Thymus (tissue), 11 donors: ENCODE measurements at regions not wholly inside any gene's neighbourhood (a gene's known extent, or its start where the extent isn't known, plus 50 kb on each side); places are given as distances from the start of the nearest gene placed in this dataset.

Experiments used
- DNase-seq, 9 donors: peaks; one replicate each; pipeline ENCODE4 v3.0.0-alpha.2; 2013; ENCODE audit warnings: low spot score in 9 of 9, low read depth in 6 of 9, missing footprints in 1 of 9
- H3K27ac ChIP-seq, 2 donors: one replicate each; pipeline ENCODE4 v1.5.1; 2013; ENCODE audit warnings: control low read depth in 1 of 2, low read depth in 1 of 2, low read length in 1 of 2, mild to moderate bottlenecking in 1 of 2, moderate library complexity in 1 of 2
- H3K27me3 ChIP-seq, 2 donors: one replicate each; pipeline ENCODE4 v1.5.1; 2013; ENCODE audit warnings: low read length in 1 of 2; ENCODE audit not compliant: control insufficient read depth in 2 of 2, insufficient read depth in 1 of 2
- H3K36me3 ChIP-seq, 2 donors: one replicate each; pipeline ENCODE4 v1.5.1; 2013; ENCODE audit warnings: low read length in 1 of 2, mild to moderate bottlenecking in 1 of 2, moderate library complexity in 1 of 2; ENCODE audit not compliant: control insufficient read depth in 2 of 2, insufficient read depth in 2 of 2
- H3K4me1 ChIP-seq, 2 donors: one replicate each; pipeline ENCODE4 v1.5.1; 2013; ENCODE audit warnings: low read length in 2 of 2; ENCODE audit not compliant: control insufficient read depth in 2 of 2, insufficient read depth in 2 of 2
- H3K4me3 ChIP-seq, 2 donors: one replicate each; pipeline ENCODE4 v1.5.1; 2013; ENCODE audit warnings: low read length in 2 of 2, control low read depth in 1 of 2, mild to moderate bottlenecking in 1 of 2
- H3K9me3 ChIP-seq, 2 donors: one replicate each; pipeline ENCODE4 v1.5.1; 2013; ENCODE audit warnings: low read length in 1 of 2, mild to moderate bottlenecking in 1 of 2; ENCODE audit not compliant: control insufficient read depth in 2 of 2, insufficient read depth in 1 of 2
- WGBS: extraction: QIAGEN DNeasy Blood & Tissue Kit; methylation state at CpG from one replicate; pipeline ENCODE4 v1.1.7; 2013; 5-methylcytosine and 5-hydroxymethylcytosine counted together
- donor health status: healthy.

DNA sequence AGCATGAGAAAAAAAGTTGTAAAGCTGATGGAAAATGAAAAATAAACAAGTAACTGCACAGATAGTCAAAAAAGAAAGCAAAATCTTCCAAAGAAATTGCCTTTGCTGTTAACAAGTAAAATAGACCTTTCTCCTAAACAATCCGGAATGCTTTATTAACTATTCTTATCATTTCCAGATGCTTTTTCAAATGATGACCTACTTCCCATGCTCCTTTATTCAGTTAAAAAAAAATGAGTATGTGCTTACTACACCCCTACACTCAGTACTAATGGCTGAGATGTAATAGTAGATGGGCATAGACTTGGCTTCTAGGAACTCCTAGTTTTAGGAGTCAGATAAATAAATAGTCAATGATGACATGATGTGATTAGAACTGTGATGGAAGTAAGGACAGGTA, 108.5 kb downstream of the NIBAN1 start:
- Histone ChIP-seq H3K9me3 (no peaks in the 10 kb centered on the region), H3K4me1 (peaks cover 0 to 3% of the 10 kb centered on the region in 2 donors), H3K27ac (no peak overlapping the region), H3K27me3 (no peaks in the 10 kb centered on the region), H3K4me3 (no peak overlapping the region), H3K36me3 (no peaks in the 10 kb centered on the region)
- no peak for DNase-seq
- 98% methylated on average over 1 of the region's 1 CpG for WGBS

DNA sequence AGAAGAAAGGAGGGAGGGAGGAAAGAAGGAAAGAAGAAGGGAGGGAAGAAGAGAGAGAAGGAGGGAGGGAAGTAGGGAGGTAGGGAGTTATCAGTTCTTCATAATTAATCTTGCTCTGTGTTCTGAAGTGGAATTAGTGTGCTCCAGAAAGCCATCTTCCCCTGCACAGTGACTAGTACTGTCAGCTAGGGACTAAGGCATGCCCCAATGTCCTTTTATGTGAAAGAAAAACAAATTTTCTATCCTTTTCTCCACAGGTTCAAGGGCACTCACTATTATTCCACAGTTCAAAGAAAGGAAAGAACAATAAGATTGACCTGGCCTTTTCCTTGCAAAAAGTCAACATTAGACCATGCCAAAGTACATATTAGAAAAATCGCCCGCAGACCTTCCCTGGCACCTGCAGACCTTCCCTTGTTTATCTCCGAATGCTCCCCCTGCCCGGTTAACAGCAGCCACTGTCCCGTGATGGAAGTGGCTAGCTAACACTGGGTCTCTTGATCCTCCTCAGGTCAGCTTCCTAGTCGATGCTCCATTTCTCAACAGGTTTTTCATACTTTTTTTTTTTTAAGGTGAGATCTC, 107.2 kb upstream of the EDEM3 start:
- no peak for DNase-seq

DNA sequence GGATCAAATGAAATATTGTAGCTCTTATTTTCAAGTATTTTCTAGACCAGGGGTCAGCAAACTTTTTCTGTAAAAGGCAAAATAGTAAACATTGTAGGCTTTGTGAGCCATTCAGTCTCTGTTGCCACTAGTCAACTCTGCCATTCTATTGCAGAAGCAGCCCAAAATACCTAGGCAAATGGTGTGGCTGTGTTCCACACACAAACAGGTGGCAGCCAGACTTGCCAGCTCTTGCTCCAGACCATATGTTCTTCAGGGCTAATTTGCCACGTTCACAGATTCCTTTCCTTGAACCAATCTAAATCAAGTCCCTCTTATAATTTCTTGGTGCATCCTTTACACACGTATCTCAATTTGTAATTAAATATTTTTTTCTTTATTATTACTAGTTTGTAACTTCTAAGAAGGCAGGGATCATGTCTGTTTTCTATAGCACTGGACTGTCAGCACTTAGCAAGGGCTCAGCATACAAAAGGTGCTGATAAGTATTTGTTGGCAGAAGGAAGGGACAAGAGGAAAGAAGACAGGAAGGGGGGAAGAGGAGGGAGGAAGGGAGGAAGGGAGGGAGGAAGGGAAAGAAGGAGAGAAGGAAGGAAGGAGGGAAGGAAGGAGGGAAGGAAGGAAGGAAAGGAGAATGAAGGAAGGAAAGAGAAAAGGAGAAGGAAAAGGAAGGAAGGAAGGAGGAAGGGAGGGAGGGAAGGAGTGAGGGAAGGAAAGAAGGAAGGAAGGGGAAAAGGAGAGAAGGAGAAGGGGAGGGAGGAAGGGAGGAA, 106.5 kb upstream of the EDEM3 start:
- Histone ChIP-seq H3K27me3 (no peaks in the 10 kb centered on the region), H3K4me1 (peaks cover 0 to 4% of the 10 kb centered on the region in 2 donors), H3K27ac (no peak overlapping the region), H3K36me3 (no peaks in the 10 kb centered on the region), H3K4me3 (no peak overlapping the region), H3K9me3 (no peaks in the 10 kb centered on the region)
- no peak for DNase-seq
- WGBS = 95% methylated on average over 2 of the region's 2 CpGs

More for the DNA sequence above, 107.2 kb upstream of the EDEM3 start:
- Histone ChIP-seq H3K4me1 (peaks cover 0 to 4% of the 10 kb centered on the region in 2 donors), H3K27me3 (no peaks in the 10 kb centered on the region), H3K9me3 (no peaks in the 10 kb centered on the region), H3K4me3 (no peak overlapping the region), H3K36me3 (no peaks in the 10 kb centered on the region), H3K27ac (no peak overlapping the region)
- 87% methylated on average over 6 of the region's 6 CpGs for WGBS

DNA sequence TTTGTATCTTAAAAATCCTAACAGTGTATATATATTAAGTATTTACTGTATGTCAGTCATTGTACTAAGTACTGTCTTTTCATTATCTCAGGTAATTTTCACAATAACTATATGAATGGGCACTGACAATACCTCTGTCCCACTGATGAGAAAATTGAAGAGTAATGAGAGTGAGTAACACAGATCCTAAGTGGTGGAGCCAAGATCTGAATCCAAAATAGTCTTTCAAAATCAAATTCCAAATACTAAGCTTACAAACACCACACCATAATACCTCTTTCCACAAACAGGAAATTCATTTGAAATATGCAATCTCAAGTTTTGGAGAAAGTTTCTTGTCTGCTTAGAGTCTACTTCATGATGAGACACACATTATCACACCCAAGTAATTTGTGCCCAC, 105.9 kb upstream of the EDEM3 start:
- Histone ChIP-seq H3K36me3 (no peaks in the 10 kb centered on the region), H3K4me3 (no peak overlapping the region), H3K9me3 (no peaks in the 10 kb centered on the region), H3K4me1 (peaks cover 0 to 4% of the 10 kb centered on the region in 2 donors), H3K27me3 (no peaks in the 10 kb centered on the region), H3K27ac (no peak overlapping the region)
- DNase-seq = no peak

DNA sequence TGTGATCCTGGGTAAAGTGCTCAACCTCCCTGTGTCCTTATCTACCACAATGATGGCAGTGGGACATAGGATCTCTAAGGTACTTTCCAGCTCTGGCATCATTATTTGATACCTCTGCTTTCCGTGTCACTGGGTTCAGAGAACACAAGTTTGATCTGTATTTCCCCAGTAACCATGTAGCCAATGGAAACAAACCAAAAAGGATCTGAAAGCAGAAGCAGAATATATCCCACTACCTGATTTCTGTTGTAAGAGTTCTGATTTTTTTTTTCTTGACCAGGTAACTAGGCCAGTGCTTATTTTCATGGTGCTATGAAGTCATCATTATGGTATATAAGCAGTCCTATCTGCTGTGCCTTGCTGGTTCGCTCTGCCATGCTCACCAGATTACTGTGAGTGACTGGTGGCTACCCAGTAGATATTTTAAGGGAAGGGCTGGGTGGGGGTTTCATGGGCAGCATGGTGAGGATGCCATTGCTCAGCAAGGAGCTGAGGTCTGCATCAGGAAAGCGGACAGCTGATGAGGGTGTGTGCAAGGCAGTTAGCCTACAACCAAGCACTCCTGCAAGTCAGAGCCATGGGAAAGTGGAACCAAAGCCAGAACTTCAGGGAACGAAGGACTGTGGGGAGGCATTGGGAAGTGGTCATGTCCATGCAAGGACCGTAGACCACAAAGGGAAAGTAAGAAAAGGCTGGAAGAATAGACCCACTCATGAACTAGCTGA, 104.9 kb upstream of the EDEM3 start:
- H3K4me3 ChIP-seq = no peak overlapping the region
- H3K27ac ChIP-seq = peak overlapping the region in 1 of 2 donors; percentile 2

DNA sequence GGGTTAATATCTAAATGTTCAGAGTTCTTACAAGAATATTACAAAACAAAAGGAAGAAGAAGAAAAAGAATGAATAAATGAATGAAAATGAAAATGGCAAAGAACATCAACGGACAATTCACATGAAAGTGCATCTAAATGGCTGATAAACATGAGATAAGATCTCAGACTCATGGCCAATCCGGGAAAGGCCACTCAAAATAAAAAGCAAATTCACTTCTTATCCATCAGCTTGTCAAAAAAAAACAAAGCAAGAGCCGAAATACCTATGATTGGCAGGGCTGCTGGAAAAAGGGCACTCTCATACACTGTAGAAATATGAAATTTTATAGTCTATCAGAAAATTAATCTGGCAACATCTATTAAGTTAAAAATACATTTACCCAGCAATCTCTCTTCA, 103.6 kb upstream of the EDEM3 start:
- Histone ChIP-seq H3K9me3 (no peaks in the 10 kb centered on the region), H3K4me3 (no peak overlapping the region), H3K4me1 (peaks cover 0 to 4% of the 10 kb centered on the region in 2 donors), H3K27ac (no peak overlapping the region), H3K27me3 (no peaks in the 10 kb centered on the region), H3K36me3 (no peaks in the 10 kb centered on the region)
- no peak for DNase-seq
- 81% methylated on average over 3 of the region's 3 CpGs for WGBS

More for the DNA sequence above, 104.9 kb upstream of the EDEM3 start:
- WGBS = 96% methylated on average over 5 of the region's 5 CpGs
- H3K27me3 ChIP-seq = no peaks in the 10 kb centered on the region
- H3K9me3 ChIP-seq = no peaks in the 10 kb centered on the region
- DNase-seq = peak in 1 of 9 donors; percentile 25
- peaks cover 0 to 4% of the 10 kb centered on the region in 2 donors for H3K4me1 ChIP-seq
- no peaks in the 10 kb centered on the region for H3K36me3 ChIP-seq

DNA sequence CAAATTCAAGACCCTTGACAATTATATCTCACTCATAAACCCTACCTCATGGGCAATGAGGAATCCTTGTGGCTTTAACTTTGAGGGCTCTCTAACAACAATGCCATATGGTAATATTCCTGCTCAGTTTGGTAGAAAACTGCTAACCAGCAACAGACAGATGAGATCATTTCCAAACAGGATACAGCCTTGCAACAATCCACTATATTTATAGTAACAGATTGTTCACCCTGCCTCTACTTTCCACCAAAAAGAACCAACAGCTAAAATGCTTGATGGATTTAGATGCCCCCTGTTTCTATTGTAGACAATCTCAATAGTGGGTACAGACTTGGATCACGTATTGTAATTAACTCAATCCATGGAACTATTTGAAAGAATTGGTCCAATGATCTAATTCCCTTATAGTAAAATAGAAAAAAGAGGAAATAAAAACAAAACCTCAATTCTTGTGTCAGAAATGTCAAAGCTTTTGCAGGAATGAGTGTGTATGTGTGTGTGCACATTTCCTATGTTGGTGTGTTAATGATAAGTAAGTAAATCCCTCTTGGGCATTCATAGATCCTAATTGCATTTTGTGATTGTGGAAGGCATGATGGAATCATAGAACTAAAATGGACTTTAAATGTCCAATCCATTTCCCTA, 100.0 kb upstream of the EDEM3 start:
- Histone ChIP-seq H3K4me3 (no peak overlapping the region), H3K27me3 (no peaks in the 10 kb centered on the region), H3K36me3 (no peaks in the 10 kb centered on the region), H3K4me1 (peaks cover 0 to under 1% of the 10 kb centered on the region in 2 donors), H3K9me3 (no peaks in the 10 kb centered on the region), H3K27ac (no peak overlapping the region)
- DNase-seq = no peak
- WGBS = 93% methylated on average over 1 of the region's 1 CpG

DNA sequence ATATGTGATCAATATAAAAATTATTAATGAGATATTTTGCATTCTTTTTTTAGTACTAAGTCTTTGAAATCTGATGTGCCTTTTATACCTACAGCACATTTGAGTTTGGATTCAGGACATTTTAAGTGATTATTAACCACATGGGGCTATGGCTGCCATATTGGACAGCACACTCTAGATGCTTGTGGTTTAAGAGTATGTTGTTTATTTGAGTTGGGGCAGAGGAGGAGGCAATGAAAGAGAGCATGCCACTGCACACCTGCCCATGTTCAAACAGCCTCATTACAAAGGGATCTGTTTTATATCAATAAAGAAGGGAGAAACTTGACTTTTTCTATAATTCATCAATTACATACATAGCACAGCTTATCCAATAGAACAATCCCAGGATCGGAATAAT, 99.4 kb upstream of the EDEM3 start:
- no peaks in the 10 kb centered on the region for H3K27me3 ChIP-seq
- WGBS = 100% methylated on average over 1 of the region's 1 CpG
- DNase-seq = no peak

More for the DNA sequence above, 99.4 kb upstream of the EDEM3 start:
- no peaks in the 10 kb centered on the region for H3K9me3 ChIP-seq
- H3K4me3 ChIP-seq = no peak overlapping the region
- H3K27ac ChIP-seq = no peak overlapping the region
- H3K4me1 ChIP-seq = no peaks in the 10 kb centered on the region
- H3K36me3 ChIP-seq = no peaks in the 10 kb centered on the region
